GM23338 (cell line): ENCODE measurements at regions not wholly inside any gene's neighbourhood (a gene's known extent, or its start where the extent isn't known, plus 50 kb on each side); places are given as distances from the start of the nearest gene placed in this dataset.

Experiments used
- CREB1 ChIP-seq: fragments of 250-450 bp; sonication (Bioruptor Pico); IDR thresholded peaks from 2 replicates; pipeline ENCODE4 v1.5.0; 2020; ENCODE audit warnings: low read depth, mild to moderate bottlenecking, moderate library complexity
- CTCF ChIP-seq, 2 experiments: fragments of 200-600 bp in 1 of 2; sonication (generic) in 1 of 2; conservative IDR thresholded peaks; 2 replicates each; pipeline versions ENCODE4 v1.5.1 to v1.6.1; 2016 to 2017; ENCODE audit warnings: antibody characterized with exemption in 2 of 2, low read depth in 2 of 2, mild to moderate bottlenecking in 2 of 2, moderate library complexity in 1 of 2
- ETS1 ChIP-seq: IDR thresholded peaks from 2 replicates; pipeline ENCODE4 v1.6.1; 2016; ENCODE audit warnings: antibody characterized with exemption
- EZH2 ChIP-seq: fragments of 200-600 bp; sonication (generic); IDR thresholded peaks from one replicate; pipeline ENCODE4 v1.8.0; 2017; ENCODE audit warnings: antibody characterized with exemption, mild to moderate bottlenecking, low read depth; ENCODE audit not compliant: unreplicated experiment
- EZH2phosphoT487 ChIP-seq: fragments of 200-600 bp; sonication (generic); IDR thresholded peaks from one replicate; pipeline ENCODE4 v1.8.1; 2018; ENCODE audit warnings: antibody characterized with exemption; ENCODE audit not compliant: unreplicated experiment
- NANOG ChIP-seq: IDR thresholded peaks from 2 replicates; pipeline ENCODE4 v1.6.1; 2016; ENCODE audit warnings: antibody characterized with exemption, borderline replicate concordance
- ZNF331 ChIP-seq: fragments of 250-450 bp; sonication (Bioruptor Pico); IDR thresholded peaks from 2 replicates; pipeline ENCODE4 v1.5.0; 2020; ENCODE audit warnings: low read depth, mild to moderate bottlenecking, moderate library complexity
- TF ChIP-seq, protein P1 (sequence below): fragments of 250-450 bp; sonication (Bioruptor Pico); IDR thresholded peaks from 2 replicates; pipeline ENCODE4 v1.5.0; 2020; ENCODE audit warnings: mild to moderate bottlenecking, moderate library complexity

GRCh38 chr13:60922576-60923231 is 492.9 kb downstream of the PCDH20 start (continued):
- TF ChIP-seq, protein P1, sequence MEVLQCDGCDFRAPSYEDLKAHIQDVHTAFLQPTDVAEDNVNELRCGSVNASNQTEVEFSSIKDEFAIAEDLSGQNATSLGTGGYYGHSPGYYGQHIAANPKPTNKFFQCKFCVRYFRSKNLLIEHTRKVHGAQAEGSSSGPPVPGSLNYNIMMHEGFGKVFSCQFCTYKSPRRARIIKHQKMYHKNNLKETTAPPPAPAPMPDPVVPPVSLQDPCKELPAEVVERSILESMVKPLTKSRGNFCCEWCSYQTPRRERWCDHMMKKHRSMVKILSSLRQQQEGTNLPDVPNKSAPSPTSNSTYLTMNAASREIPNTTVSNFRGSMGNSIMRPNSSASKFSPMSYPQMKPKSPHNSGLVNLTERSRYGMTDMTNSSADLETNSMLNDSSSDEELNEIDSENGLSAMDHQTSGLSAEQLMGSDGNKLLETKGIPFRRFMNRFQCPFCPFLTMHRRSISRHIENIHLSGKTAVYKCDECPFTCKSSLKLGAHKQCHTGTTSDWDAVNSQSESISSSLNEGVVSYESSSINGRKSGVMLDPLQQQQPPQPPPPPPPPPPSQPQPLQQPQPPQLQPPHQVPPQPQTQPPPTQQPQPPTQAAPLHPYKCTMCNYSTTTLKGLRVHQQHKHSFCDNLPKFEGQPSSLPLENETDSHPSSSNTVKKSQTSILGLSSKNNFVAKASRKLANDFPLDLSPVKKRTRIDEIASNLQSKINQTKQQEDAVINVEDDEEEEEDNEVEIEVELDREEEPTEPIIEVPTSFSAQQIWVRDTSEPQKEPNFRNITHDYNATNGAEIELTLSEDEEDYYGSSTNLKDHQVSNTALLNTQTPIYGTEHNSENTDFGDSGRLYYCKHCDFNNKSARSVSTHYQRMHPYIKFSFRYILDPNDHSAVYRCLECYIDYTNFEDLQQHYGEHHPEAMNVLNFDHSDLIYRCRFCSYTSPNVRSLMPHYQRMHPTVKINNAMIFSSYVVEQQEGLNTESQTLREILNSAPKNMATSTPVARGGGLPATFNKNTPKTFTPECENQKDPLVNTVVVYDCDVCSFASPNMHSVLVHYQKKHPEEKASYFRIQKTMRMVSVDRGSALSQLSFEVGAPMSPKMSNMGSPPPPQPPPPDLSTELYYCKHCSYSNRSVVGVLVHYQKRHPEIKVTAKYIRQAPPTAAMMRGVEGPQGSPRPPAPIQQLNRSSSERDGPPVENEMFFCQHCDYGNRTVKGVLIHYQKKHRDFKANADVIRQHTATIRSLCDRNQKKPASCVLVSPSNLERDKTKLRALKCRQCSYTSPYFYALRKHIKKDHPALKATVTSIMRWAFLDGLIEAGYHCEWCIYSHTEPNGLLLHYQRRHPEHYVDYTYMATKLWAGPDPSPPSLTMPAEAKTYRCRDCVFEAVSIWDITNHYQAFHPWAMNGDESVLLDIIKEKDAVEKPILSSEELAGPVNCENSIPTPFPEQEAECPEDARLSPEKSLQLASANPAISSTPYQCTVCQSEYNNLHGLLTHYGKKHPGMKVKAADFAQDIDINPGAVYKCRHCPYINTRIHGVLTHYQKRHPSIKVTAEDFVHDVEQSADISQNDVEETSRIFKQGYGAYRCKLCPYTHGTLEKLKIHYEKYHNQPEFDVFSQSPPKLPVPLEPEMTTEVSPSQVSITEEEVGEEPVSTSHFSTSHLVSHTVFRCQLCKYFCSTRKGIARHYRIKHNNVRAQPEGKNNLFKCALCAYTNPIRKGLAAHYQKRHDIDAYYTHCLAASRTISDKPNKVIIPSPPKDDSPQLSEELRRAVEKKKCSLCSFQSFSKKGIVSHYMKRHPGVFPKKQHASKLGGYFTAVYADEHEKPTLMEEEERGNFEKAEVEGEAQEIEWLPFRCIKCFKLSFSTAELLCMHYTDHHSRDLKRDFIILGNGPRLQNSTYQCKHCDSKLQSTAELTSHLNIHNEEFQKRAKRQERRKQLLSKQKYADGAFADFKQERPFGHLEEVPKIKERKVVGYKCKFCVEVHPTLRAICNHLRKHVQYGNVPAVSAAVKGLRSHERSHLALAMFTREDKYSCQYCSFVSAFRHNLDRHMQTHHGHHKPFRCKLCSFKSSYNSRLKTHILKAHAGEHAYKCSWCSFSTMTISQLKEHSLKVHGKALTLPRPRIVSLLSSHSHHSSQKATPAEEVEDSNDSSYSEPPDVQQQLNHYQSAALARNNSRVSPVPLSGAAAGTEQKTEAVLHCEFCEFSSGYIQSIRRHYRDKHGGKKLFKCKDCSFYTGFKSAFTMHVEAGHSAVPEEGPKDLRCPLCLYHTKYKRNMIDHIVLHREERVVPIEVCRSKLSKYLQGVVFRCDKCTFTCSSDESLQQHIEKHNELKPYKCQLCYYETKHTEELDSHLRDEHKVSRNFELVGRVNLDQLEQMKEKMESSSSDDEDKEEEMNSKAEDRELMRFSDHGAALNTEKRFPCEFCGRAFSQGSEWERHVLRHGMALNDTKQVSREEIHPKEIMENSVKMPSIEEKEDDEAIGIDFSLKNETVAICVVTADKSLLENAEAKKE (CRISPR knock-in tag), result no peak
- TF ChIP-seq CTCF (conservative IDR thresholded peaks at IDR 0.05; ENCODE audit: low read depth in 2 of 2) (no peak), EZH2phosphoT487 (no peak), NANOG (no peak), ETS1 (no peak), ZNF331 (no peak), CREB1 (CRISPR knock-in tag) (no peak), EZH2 (no peak)
